Heart right ventricle (tissue), 16 donors: ENCODE measurements at regions not wholly inside any gene's neighbourhood (a gene's known extent, or its start where the extent isn't known, plus 50 kb on each side); places are given as distances from the start of the nearest gene placed in this dataset.
A peak's percentile ranks its signal among the peaks of the same experiment; 100 is the strongest.

Experiments
- ATAC-seq, 8 donors: fragments of 200-7000 bp; cut with Tn5 transposase; one replicate each; pipeline ENCODE4 v1.9.1; 2020; ENCODE audit warnings: mild to moderate bottlenecking in 8 of 8, moderate library complexity in 8 of 8, moderate number of reproducible peaks in 1 of 8
- DNase-seq, 2 donors: peaks; one replicate each; pipeline ENCODE4 v3.0.0-alpha.2; 2020
- H3K27ac ChIP-seq, 10 donors: fragments of 200-600 bp; sonication (generic) in 2 of 10; one replicate each; pipeline versions ENCODE4 v1.5.0 to v1.8.0; 2020 to 2022; ENCODE audit warnings: mild to moderate bottlenecking in 3 of 10
- H3K27me3 ChIP-seq, 7 donors: fragments of 200-600 bp; one replicate each; pipeline ENCODE4 v1.8.0; 2021 to 2022; ENCODE audit warnings: mild to moderate bottlenecking in 2 of 7
- H3K36me3 ChIP-seq, 9 donors: fragments of 200-600 bp; sonication (generic) in 1 of 9; one replicate each; pipeline versions ENCODE4 v1.5.0 to v1.8.0; 2020 to 2022; ENCODE audit warnings: mild to moderate bottlenecking in 2 of 9
- H3K4me1 ChIP-seq, 9 donors: fragments of 200-600 bp; sonication (generic) in 1 of 9; one replicate each; pipeline versions ENCODE4 v1.5.0 to v1.8.0; 2020 to 2022; ENCODE audit warnings: mild to moderate bottlenecking in 4 of 9
- H3K4me3 ChIP-seq, 10 donors: fragments of 200-600 bp; sonication (generic) in 2 of 10; one replicate each; pipeline versions ENCODE4 v1.5.0 to v1.8.0; 2020 to 2022; ENCODE audit warnings: mild to moderate bottlenecking in 7 of 10, moderate library complexity in 2 of 10
- H3K9me3 ChIP-seq, 11 donors: fragments of 200-600 bp in 10 of 11; sonication (generic) in 2 of 11; one replicate each; pipeline versions ENCODE4 v1.5.0 to v1.8.0; 2013 to 2022; ENCODE audit warnings: mild to moderate bottlenecking in 2 of 11, control low read depth in 1 of 11, moderate library complexity in 1 of 11
- WGBS, 2 donors: extraction: QIAGEN DNeasy Blood & Tissue Kit; methylation state at CpG; one replicate each; pipeline ENCODE4 v1.1.7; 2013; ENCODE audit warnings: inconsistent platforms in 1 of 2; 5-methylcytosine and 5-hydroxymethylcytosine counted together
- intact Hi-C, 10 donors: fragments of 100-400 bp; cut with DNase I; formaldehyde crosslinking; loops; one replicate each; pipeline versions ENCODE4 v1.11.1 to v1.14.2; 2022
- TF ChIP-seq, protein P1 (sequence below), 9 donors: fragments of 200-600 bp; sonication (generic) in 2 of 9; IDR thresholded peaks; one replicate each; pipeline versions ENCODE4 v1.5.0 to v1.8.0; 2021 to 2022; ENCODE audit warnings: antibody characterized with exemption in 9 of 9, mild to moderate bottlenecking in 5 of 9, moderate library complexity in 1 of 9
- donor health status: Arrhythmogenic right ventricular cardiomyopathy.
- donor health status: ischemic (EF 13 %, LVEDD 7.1; RV severe dilation, severe dysfunction).
- donor health status: healthy with polysubstance abuse.
- donor health status: DM: no; HTN: yes; CAD: no.
- donor health status: DM: no; HTN: no; CAD: no.
- donor health status: ischemic (EF 25% LVEDD 6.9; RV normal size, moderate dysfunction).
- donor health status: ischemic (EF 25% LVEDD 5.7; RV mildly dilated, moderate dysfunction).
- donor health status: healthy.
- donor health status: DM: yes; HTN: yes; CAD: no.
- donor health status: Ischemic cardiomyopathy.
- donor health status: ischemic (EF 35%, LVEDD 5.7; RV mildly dilated, moderate dysfunction).
- donor health status: nonischemic (EF 11% LVEDD 7.7; RV severe dilation, severe dysfunction).
- donor health status: DM: yes; HTN: yes; CAD: no.
- donor health status: PGD.
- donor health status: ischemic (EF 29% LVEDD 5.4; RV normal size, mild dysfunction).
- donor health status: nonischemic (EF 23%, LVEDD 6.1; RV moderate dilation, normal function).

GRCh38 chr7:130913639-130914553, 179.9 kb upstream of the KLF14 start:
- intact Hi-C loops, result loop anchor here in 2 of 10 donors (5.0 kb wide), 2 partner anchors 43 to 93 kb away; no protein-coding TSS in a partner anchor
- peaks cover 15 to 92% (median 71%) of the 10 kb centered on the region in 9 donors for H3K4me1 ChIP-seq
- 34 to 55% methylated on average over 12 of the region's 12 CpGs for WGBS, 2 donors

DNA sequence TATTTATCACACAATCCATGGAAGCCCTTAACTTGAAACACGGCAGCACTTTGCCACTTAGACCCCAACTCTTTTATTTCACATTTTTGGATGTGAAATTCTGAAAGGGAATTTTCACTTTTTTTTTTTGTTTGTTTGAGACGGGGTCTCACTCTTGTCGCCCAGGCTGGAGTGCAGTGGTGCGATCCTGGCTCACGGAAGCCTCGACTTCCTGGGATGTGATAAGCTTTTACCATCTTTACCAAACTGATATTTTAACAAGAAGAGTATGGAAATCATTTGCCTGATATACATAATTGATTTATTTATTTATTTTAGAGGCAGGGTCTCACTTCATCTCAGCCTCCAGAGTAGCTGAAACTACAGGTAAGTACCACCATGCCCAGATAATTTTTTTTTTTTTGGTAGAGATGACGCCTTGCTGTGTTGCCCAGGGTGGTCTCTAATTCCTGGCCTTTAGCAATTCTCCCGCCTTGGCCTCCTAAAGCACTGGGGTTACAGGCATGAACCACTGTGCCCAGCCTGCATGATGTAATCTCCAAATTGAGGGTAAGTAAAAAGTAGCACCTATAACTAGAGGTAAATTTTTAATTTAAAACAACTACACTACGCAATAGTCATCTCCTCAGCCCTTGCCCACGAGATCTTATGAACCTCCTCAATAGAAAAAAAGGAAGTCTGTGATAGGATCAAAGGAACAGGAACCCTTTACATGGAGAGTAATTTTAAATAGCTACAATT, 180.7 kb upstream of the KLF14 start:
- Histone ChIP-seq H3K9me3 (no peaks in the 10 kb centered on the region), H3K4me1 (peaks cover 15 to 93% (median 79%) of the 10 kb centered on the region in 9 donors), H3K27ac (peak overlapping the region in 9 of 10 donors; percentile 53 to 92 (median 83)), H3K27me3 (no peaks in the 10 kb centered on the region), H3K36me3 (peaks cover 0 to 20% (median 0%) of the 10 kb centered on the region in 9 donors), H3K4me3 (no peak overlapping the region)
- DNase-seq (no peak), ATAC-seq (no peak)
- intact Hi-C loops, result loop anchor here in 2 of 10 donors (5.0 kb wide), 2 partner anchors 43 to 93 kb away; no protein-coding TSS in a partner anchor
- WGBS, 2 donors, result 95 to 98% methylated on average over 10 of the region's 10 CpGs
- TF ChIP-seq, protein P1, sequence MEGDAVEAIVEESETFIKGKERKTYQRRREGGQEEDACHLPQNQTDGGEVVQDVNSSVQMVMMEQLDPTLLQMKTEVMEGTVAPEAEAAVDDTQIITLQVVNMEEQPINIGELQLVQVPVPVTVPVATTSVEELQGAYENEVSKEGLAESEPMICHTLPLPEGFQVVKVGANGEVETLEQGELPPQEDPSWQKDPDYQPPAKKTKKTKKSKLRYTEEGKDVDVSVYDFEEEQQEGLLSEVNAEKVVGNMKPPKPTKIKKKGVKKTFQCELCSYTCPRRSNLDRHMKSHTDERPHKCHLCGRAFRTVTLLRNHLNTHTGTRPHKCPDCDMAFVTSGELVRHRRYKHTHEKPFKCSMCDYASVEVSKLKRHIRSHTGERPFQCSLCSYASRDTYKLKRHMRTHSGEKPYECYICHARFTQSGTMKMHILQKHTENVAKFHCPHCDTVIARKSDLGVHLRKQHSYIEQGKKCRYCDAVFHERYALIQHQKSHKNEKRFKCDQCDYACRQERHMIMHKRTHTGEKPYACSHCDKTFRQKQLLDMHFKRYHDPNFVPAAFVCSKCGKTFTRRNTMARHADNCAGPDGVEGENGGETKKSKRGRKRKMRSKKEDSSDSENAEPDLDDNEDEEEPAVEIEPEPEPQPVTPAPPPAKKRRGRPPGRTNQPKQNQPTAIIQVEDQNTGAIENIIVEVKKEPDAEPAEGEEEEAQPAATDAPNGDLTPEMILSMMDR (IDR thresholded peaks at IDR 0.05), result no peak

More at GRCh38 chr7:130913639-130914553, 179.9 kb upstream of the KLF14 start:
- Histone ChIP-seq H3K9me3 (no peaks in the 10 kb centered on the region), H3K4me3 (peak overlapping the region in 7 of 10 donors; percentile 29 to 59 (median 51)), H3K27me3 (no peaks in the 10 kb centered on the region), H3K27ac (peak overlapping the region; percentile 30 to 92 (median 82)), H3K36me3 (peaks cover 0 to 17% (median 0%) of the 10 kb centered on the region in 9 donors)
- DNase-seq, result no peak
- ATAC-seq, result no peak
- TF ChIP-seq, protein P1 (IDR thresholded peaks at IDR 0.05), result no peak

DNA sequence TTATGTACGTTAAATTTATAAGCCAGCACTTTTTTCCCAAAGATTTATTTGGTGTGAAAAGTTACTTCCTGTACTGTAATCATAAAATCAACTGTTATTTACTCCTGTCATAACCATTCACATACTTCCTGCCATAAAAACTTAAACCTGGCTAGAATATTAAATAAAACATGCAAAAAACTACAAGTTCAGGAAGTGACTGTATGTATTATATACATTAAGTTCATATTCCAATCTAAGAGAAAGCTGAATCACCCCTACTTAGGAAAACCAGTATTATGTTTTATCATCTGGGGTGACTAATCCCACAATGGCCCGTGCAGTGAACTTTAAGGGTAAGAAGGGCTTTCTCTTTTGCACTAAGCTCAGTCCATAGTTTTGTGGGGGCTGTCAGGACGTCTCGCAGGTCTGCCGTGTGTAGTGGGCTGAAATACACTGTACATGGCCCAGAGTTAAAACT, 183.7 kb upstream of the KLF14 start:
- DNase-seq (no peak), ATAC-seq (no peak)
- Histone ChIP-seq H3K4me3 (no peak overlapping the region), H3K27me3 (no peaks in the 10 kb centered on the region), H3K27ac (peak overlapping the region in 7 of 10 donors; percentile 17 to 89 (median 78)), H3K36me3 (peaks cover 0 to 40% (median 0%) of the 10 kb centered on the region in 9 donors), H3K9me3 (no peaks in the 10 kb centered on the region), H3K4me1 (peaks cover 13 to 96% (median 85%) of the 10 kb centered on the region in 9 donors)
- intact Hi-C loops, result no loop called here
- TF ChIP-seq, protein P1 (IDR thresholded peaks at IDR 0.05), result no peak
- WGBS, 2 donors, result 86 to 91% methylated on average over 5 of the region's 5 CpGs
